WTC11 (cell line): ENCODE measurements at regions not wholly inside any gene's neighbourhood (a gene's known extent, or its start where the extent isn't known, plus 50 kb on each side); places are given as distances from the start of the nearest gene placed in this dataset.

Source experiments
- ATAC-seq: fragments of 200-7000 bp; cut with Tn5 transposase; 2 replicates; pipeline ENCODE4 v1.10.0; 2021; ENCODE audit warnings: mild to moderate bottlenecking, moderate library complexity
- CTCF ChIA-PET: fragments of 300-600 bp; sonication (Branson Sonifier 250); formaldehyde crosslinking; loops from one replicate; lab custom pipeline; 2021; ENCODE audit warnings: antibody characterized with exemption; lab: Charles Lee
- POLR2A ChIA-PET: fragments of 350-600 bp; sonication (Branson Sonifier 250); formaldehyde crosslinking; loops from one replicate; lab custom pipeline; 2021; ENCODE audit warnings: antibody characterized with exemption; lab: Charles Lee
- DNase-seq: peaks from one replicate; pipeline ENCODE4 v3.0.0; 2021; ENCODE audit warnings: low spot score
- H3K27ac Mint-ChIP-seq: 2 replicates; pipeline ENCODE4 v1.8.0; 2021; ENCODE audit warnings: mixed read lengths
- H3K27me3 Mint-ChIP-seq: 2 replicates; pipeline ENCODE4 v1.8.0; 2021; ENCODE audit warnings: low read depth, mild to moderate bottlenecking, moderate library complexity, mixed read lengths
- H3K36me3 Mint-ChIP-seq: 2 replicates; pipeline ENCODE4 v1.8.0; 2021; ENCODE audit warnings: mixed read lengths
- H3K4me1 Mint-ChIP-seq: 2 replicates; pipeline ENCODE4 v1.8.0; 2022; ENCODE audit warnings: mixed read lengths
- H3K4me3 Mint-ChIP-seq: 2 replicates; pipeline ENCODE4 v1.8.0; 2021; ENCODE audit warnings: mild to moderate bottlenecking, moderate library complexity, mixed read lengths
- H3K9me3 Mint-ChIP-seq: 2 replicates; pipeline ENCODE4 v1.8.0; 2021; ENCODE audit warnings: mixed read lengths
- CBFB ChIP-seq: sonication (generic); formaldehyde crosslinking; IDR thresholded peaks from 2 replicates; pipeline ENCODE4 v1.8.1; 2022; ENCODE audit warnings: mild to moderate bottlenecking, low read depth, missing genetic modification reagents
- EMX1 ChIP-seq: fragments of 250-450 bp; sonication (Bioruptor Pico); IDR thresholded peaks from 2 replicates; pipeline ENCODE4 v1.8.0; 2021; ENCODE audit warnings: mild to moderate bottlenecking
- ETV6 ChIP-seq: sonication (generic); formaldehyde crosslinking; IDR thresholded peaks from 2 replicates; pipeline ENCODE4 v1.8.1; 2022; ENCODE audit warnings: mild to moderate bottlenecking, missing genetic modification reagents
- FOXK1 ChIP-seq: sonication (generic); formaldehyde crosslinking; IDR thresholded peaks from 2 replicates; pipeline ENCODE4 v1.8.0; 2022; ENCODE audit warnings: mild to moderate bottlenecking, moderate library complexity, missing genetic modification reagents
- MXD4 ChIP-seq: fragments of 250-450 bp; sonication (Bioruptor Pico); IDR thresholded peaks from 2 replicates; pipeline ENCODE4 v1.8.0; 2021; ENCODE audit warnings: mild to moderate bottlenecking, moderate library complexity, borderline replicate concordance
- NFE2L1 ChIP-seq: sonication (generic); formaldehyde crosslinking; IDR thresholded peaks from 2 replicates; pipeline ENCODE4 v1.8.1; 2023; ENCODE audit warnings: missing genetic modification reagents
- PRRX2 ChIP-seq: fragments of 250-450 bp; sonication (Bioruptor Pico); IDR thresholded peaks from 2 replicates; pipeline ENCODE4 v1.8.0; 2021; ENCODE audit warnings: mild to moderate bottlenecking
- RORB ChIP-seq: fragments of 250-450 bp; sonication (Bioruptor Pico); IDR thresholded peaks from 2 replicates; pipeline ENCODE4 v1.9.0; 2021; ENCODE audit warnings: mild to moderate bottlenecking
- ZNF121 ChIP-seq: sonication (generic); formaldehyde crosslinking; IDR thresholded peaks from 2 replicates; pipeline ENCODE4 v1.8.0; 2023; ENCODE audit warnings: missing genetic modification reagents
- ZNF263 ChIP-seq: sonication (generic); formaldehyde crosslinking; IDR thresholded peaks from 2 replicates; pipeline ENCODE4 v1.8.1; 2022; ENCODE audit warnings: low read depth, mild to moderate bottlenecking, moderate library complexity, missing genetic modification reagents
- ZNF396 ChIP-seq: fragments of 250-450 bp; sonication (Bioruptor Pico); IDR thresholded peaks from 2 replicates; pipeline ENCODE4 v1.8.0; 2021; ENCODE audit warnings: mild to moderate bottlenecking, moderate library complexity, borderline replicate concordance
- ZNF423 ChIP-seq: fragments of 250-450 bp; sonication (Bioruptor Pico); IDR thresholded peaks from 2 replicates; pipeline ENCODE4 v2.1.2; 2022; ENCODE audit warnings: mild to moderate bottlenecking, moderate library complexity
- ZNF671 ChIP-seq: fragments of 250-450 bp; sonication (Bioruptor Pico); IDR thresholded peaks from 2 replicates; pipeline ENCODE4 v1.8.0; 2021; ENCODE audit warnings: mild to moderate bottlenecking
- TF ChIP-seq, protein P1 (sequence below): sonication (generic); formaldehyde crosslinking; IDR thresholded peaks from 2 replicates; pipeline ENCODE4 v1.8.0; 2022; ENCODE audit warnings: mild to moderate bottlenecking, missing genetic modification reagents
- TF ChIP-seq, protein P2 (sequence below): sonication (generic); formaldehyde crosslinking; IDR thresholded peaks from 2 replicates; pipeline ENCODE4 v1.8.1; 2022; ENCODE audit warnings: low read depth, mild to moderate bottlenecking, moderate library complexity, missing genetic modification reagents, borderline replicate concordance
- TF ChIP-seq, protein P3 (sequence below): sonication (generic); formaldehyde crosslinking; conservative IDR thresholded peaks from 2 replicates; pipeline ENCODE4 v1.8.1; 2022; ENCODE audit warnings: mild to moderate bottlenecking, missing genetic modification reagents
- TF ChIP-seq, protein P4 (sequence below): sonication (generic); formaldehyde crosslinking; IDR thresholded peaks from 2 replicates; pipeline ENCODE4 v1.8.0; 2023; ENCODE audit warnings: mild to moderate bottlenecking, missing genetic modification reagents
- TF ChIP-seq, protein P5 (sequence below): sonication (generic); formaldehyde crosslinking; IDR thresholded peaks from 2 replicates; pipeline ENCODE4 v1.8.1; 2022; ENCODE audit warnings: low read depth, missing genetic modification reagents, borderline replicate concordance
- TF ChIP-seq, protein P6 (sequence below): sonication (generic); formaldehyde crosslinking; IDR thresholded peaks from 2 replicates; pipeline ENCODE4 v1.8.0; 2023; ENCODE audit warnings: missing genetic modification reagents, mild to moderate bottlenecking, borderline replicate concordance
- TF ChIP-seq, protein P7 (sequence below): sonication (generic); formaldehyde crosslinking; IDR thresholded peaks from 2 replicates; pipeline ENCODE4 v1.8.1; 2023; ENCODE audit warnings: mild to moderate bottlenecking, moderate library complexity, missing genetic modification reagents
- TF ChIP-seq, protein P8 (sequence below): sonication (generic); formaldehyde crosslinking; IDR thresholded peaks from 2 replicates; pipeline ENCODE4 v1.8.1; 2023; ENCODE audit warnings: mild to moderate bottlenecking, missing genetic modification reagents, moderate library complexity

DNA sequence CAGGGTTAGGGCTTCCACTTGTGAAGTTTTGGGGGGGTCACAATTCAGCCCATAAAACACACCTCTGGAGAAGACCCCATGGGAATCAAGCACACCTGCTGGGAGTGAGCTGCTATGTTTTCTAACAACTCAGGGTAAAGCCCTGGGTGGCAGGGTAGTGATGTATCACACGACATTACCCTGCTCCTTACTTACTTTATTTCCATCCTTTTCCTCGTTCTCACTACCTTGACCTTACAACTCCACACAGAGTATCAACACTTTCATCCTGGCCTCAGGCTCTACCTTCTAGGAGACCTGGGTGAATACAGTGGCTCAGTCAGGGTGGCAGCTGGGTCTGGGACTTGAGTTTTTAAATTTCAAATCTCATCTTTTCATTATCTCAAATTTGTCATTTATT, 290.3 kb downstream of the CYRIA start:
- CTCF ChIA-PET, result no interaction called here
- H3K9me3 Mint-ChIP-seq, result peaks cover 10% of the 10 kb centered on the region; the same call in 1 of the 2 replicates
- peaks cover 6% of the 10 kb centered on the region for H3K4me1 Mint-ChIP-seq
- no peaks in the 10 kb centered on the region for H3K36me3 Mint-ChIP-seq
- H3K27ac Mint-ChIP-seq, result no peak overlapping the region
- DNase-seq, result no peak
- H3K27me3 Mint-ChIP-seq, result no peaks in the 10 kb centered on the region; the same call in none of the 2 replicates
- no peak for TF ChIP-seq ZNF396 (CRISPR knock-in tag)
- no peak for TF ChIP-seq RORB (CRISPR knock-in tag)
- TF ChIP-seq, protein P1, sequence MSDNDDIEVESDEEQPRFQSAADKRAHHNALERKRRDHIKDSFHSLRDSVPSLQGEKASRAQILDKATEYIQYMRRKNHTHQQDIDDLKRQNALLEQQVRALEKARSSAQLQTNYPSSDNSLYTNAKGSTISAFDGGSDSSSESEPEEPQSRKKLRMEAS (CRISPR knock-in tag), result no peak
- no peak for TF ChIP-seq CBFB
- TF ChIP-seq, protein P2, sequence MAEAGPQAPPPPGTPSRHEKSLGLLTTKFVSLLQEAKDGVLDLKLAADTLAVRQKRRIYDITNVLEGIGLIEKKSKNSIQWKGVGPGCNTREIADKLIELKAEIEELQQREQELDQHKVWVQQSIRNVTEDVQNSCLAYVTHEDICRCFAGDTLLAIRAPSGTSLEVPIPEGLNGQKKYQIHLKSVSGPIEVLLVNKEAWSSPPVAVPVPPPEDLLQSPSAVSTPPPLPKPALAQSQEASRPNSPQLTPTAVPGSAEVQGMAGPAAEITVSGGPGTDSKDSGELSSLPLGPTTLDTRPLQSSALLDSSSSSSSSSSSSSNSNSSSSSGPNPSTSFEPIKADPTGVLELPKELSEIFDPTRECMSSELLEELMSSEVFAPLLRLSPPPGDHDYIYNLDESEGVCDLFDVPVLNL (CRISPR knock-in tag), result no peak
- no peak for TF ChIP-seq EMX1
- TF ChIP-seq, protein P3, sequence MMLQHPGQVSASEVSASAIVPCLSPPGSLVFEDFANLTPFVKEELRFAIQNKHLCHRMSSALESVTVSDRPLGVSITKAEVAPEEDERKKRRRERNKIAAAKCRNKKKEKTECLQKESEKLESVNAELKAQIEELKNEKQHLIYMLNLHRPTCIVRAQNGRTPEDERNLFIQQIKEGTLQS, result no peak
- TF ChIP-seq, protein P4, sequence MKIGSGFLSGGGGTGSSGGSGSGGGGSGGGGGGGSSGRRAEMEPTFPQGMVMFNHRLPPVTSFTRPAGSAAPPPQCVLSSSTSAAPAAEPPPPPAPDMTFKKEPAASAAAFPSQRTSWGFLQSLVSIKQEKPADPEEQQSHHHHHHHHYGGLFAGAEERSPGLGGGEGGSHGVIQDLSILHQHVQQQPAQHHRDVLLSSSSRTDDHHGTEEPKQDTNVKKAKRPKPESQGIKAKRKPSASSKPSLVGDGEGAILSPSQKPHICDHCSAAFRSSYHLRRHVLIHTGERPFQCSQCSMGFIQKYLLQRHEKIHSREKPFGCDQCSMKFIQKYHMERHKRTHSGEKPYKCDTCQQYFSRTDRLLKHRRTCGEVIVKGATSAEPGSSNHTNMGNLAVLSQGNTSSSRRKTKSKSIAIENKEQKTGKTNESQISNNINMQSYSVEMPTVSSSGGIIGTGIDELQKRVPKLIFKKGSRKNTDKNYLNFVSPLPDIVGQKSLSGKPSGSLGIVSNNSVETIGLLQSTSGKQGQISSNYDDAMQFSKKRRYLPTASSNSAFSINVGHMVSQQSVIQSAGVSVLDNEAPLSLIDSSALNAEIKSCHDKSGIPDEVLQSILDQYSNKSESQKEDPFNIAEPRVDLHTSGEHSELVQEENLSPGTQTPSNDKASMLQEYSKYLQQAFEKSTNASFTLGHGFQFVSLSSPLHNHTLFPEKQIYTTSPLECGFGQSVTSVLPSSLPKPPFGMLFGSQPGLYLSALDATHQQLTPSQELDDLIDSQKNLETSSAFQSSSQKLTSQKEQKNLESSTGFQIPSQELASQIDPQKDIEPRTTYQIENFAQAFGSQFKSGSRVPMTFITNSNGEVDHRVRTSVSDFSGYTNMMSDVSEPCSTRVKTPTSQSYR (CRISPR knock-in tag), result no peak
- TF ChIP-seq, protein P5, sequence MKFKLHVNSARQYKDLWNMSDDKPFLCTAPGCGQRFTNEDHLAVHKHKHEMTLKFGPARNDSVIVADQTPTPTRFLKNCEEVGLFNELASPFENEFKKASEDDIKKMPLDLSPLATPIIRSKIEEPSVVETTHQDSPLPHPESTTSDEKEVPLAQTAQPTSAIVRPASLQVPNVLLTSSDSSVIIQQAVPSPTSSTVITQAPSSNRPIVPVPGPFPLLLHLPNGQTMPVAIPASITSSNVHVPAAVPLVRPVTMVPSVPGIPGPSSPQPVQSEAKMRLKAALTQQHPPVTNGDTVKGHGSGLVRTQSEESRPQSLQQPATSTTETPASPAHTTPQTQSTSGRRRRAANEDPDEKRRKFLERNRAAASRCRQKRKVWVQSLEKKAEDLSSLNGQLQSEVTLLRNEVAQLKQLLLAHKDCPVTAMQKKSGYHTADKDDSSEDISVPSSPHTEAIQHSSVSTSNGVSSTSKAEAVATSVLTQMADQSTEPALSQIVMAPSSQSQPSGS, result no peak
- TF ChIP-seq PRRX2 (CRISPR knock-in tag), result no peak
- no peak for TF ChIP-seq ZNF671 (CRISPR knock-in tag)
- no peak for TF ChIP-seq FOXK1
- TF ChIP-seq NFE2L1 (CRISPR knock-in tag), result no peak
- no peak overlapping the region for H3K4me3 Mint-ChIP-seq
- ATAC-seq, result no peak
- POLR2A ChIA-PET, result no interaction called here

DNA sequence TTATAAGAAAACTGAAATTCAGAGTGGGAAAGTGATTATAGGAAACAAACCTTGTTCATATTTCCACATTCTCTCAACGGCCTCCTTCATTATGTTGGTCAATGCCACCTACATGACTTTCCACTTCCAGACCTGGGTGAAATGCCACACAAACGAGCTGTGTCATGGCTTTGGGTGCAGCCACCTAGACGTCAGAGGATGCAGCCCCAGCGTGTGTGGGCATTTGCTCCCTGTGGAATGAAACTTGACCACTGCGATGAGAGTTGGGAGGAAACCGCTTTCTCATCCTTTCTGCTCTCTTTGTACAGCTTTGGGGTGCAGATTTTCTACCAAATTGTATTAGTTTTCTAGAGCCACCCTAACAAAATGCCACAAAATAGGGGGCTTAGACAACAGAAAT, 291.0 kb downstream of the CYRIA start:
- H3K9me3 Mint-ChIP-seq, result peaks cover 10% of the 10 kb centered on the region; the same call in 1 of the 2 replicates
- no peak for ATAC-seq
- H3K4me3 Mint-ChIP-seq, result no peak overlapping the region
- CTCF ChIA-PET, result no interaction called here
- peaks cover 6% of the 10 kb centered on the region for H3K4me1 Mint-ChIP-seq
- no peak for DNase-seq
- no peak overlapping the region for H3K27ac Mint-ChIP-seq
- H3K27me3 Mint-ChIP-seq, result no peaks in the 10 kb centered on the region; the same call in none of the 2 replicates
- POLR2A ChIA-PET, result no interaction called here
- no peaks in the 10 kb centered on the region for H3K36me3 Mint-ChIP-seq
- TF ChIP-seq, protein P6, sequence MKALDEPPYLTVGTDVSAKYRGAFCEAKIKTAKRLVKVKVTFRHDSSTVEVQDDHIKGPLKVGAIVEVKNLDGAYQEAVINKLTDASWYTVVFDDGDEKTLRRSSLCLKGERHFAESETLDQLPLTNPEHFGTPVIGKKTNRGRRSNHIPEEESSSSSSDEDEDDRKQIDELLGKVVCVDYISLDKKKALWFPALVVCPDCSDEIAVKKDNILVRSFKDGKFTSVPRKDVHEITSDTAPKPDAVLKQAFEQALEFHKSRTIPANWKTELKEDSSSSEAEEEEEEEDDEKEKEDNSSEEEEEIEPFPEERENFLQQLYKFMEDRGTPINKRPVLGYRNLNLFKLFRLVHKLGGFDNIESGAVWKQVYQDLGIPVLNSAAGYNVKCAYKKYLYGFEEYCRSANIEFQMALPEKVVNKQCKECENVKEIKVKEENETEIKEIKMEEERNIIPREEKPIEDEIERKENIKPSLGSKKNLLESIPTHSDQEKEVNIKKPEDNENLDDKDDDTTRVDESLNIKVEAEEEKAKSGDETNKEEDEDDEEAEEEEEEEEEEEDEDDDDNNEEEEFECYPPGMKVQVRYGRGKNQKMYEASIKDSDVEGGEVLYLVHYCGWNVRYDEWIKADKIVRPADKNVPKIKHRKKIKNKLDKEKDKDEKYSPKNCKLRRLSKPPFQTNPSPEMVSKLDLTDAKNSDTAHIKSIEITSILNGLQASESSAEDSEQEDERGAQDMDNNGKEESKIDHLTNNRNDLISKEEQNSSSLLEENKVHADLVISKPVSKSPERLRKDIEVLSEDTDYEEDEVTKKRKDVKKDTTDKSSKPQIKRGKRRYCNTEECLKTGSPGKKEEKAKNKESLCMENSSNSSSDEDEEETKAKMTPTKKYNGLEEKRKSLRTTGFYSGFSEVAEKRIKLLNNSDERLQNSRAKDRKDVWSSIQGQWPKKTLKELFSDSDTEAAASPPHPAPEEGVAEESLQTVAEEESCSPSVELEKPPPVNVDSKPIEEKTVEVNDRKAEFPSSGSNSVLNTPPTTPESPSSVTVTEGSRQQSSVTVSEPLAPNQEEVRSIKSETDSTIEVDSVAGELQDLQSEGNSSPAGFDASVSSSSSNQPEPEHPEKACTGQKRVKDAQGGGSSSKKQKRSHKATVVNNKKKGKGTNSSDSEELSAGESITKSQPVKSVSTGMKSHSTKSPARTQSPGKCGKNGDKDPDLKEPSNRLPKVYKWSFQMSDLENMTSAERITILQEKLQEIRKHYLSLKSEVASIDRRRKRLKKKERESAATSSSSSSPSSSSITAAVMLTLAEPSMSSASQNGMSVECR, result no peak
- TF ChIP-seq ETV6 (CRISPR knock-in tag), result no peak
- TF ChIP-seq, protein P7, sequence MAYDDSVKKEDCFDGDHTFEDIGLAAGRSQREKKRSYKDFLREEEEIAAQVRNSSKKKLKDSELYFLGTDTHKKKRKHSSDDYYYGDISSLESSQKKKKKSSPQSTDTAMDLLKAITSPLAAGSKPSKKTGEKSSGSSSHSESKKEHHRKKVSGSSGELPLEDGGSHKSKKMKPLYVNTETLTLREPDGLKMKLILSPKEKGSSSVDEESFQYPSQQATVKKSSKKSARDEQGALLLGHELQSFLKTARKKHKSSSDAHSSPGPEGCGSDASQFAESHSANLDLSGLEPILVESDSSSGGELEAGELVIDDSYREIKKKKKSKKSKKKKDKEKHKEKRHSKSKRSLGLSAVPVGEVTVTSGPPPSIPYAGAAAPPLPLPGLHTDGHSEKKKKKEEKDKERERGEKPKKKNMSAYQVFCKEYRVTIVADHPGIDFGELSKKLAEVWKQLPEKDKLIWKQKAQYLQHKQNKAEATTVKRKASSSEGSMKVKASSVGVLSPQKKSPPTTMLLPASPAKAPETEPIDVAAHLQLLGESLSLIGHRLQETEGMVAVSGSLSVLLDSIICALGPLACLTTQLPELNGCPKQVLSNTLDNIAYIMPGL (CRISPR knock-in tag), result no peak
- TF ChIP-seq ZNF121, result no peak
- TF ChIP-seq ZNF423 (CRISPR knock-in tag), result no peak
- TF ChIP-seq, protein P8, sequence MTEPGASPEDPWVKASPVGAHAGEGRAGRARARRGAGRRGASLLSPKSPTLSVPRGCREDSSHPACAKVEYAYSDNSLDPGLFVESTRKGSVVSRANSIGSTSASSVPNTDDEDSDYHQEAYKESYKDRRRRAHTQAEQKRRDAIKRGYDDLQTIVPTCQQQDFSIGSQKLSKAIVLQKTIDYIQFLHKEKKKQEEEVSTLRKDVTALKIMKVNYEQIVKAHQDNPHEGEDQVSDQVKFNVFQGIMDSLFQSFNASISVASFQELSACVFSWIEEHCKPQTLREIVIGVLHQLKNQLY (CRISPR knock-in tag), result no peak
- no peak for TF ChIP-seq ZNF263 (CRISPR knock-in tag)
- no peak for TF ChIP-seq MXD4 (CRISPR knock-in tag)
